ENCODE measurements at regions not wholly inside any gene's neighbourhood (a gene's known extent, or its start where the extent isn't known, plus 50 kb on each side); places are given as distances from the start of the nearest gene placed in this dataset.

- no peak for DNase-seq
Observed at GRCh38 chr4:10973686-10974085, 289.1 kb upstream of the CLNK start.

DNA sequence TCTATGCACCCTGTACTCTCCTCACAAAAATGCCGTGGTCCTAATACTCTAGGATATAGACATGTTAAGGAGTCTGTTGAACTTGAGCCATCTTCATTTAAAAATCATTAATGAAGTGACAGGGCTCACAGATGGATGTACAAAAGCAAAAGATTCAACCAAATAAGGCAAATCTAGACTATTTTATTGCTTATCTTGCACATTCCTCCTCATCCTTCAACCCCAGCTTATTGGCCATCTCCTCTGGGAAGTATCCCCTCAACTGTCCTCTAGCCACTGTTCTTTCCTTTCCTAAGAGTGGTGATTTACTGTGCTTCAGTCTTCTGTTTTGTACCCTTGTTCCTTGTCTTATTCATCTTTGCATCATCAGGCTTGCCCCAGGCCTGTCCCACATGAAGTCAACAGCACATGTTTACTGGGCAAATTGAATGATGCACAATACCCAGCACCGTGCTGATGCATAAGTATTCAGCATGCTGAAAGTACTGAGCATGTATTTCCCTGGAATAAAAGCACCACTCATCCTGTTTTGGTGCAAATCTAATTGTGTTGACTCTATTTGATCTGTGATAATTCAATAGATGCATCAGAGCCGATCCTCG is 287.3 kb upstream of the CLNK start:
- DNase-seq = no peak

DNA sequence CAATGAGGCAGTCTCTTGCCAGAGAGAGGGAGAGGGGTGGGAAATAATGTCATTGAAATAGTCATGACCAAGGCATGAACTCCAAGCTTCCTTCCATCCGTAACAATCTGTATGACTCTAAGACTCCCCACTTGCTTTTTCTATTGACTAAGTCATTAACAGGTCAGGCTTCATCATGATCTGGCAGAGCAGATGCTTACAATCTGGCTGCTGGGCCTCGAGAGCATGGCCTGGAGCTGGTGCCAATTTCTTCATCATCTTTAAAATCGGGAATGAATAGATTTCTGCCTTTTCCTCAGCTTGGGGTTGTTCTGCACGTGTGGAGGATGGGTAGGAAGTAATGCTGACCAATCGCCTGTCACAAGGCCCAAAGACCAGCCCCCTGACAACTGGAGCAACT is 280.6 kb upstream of the CLNK start:
- DNase-seq = no peak

DNA sequence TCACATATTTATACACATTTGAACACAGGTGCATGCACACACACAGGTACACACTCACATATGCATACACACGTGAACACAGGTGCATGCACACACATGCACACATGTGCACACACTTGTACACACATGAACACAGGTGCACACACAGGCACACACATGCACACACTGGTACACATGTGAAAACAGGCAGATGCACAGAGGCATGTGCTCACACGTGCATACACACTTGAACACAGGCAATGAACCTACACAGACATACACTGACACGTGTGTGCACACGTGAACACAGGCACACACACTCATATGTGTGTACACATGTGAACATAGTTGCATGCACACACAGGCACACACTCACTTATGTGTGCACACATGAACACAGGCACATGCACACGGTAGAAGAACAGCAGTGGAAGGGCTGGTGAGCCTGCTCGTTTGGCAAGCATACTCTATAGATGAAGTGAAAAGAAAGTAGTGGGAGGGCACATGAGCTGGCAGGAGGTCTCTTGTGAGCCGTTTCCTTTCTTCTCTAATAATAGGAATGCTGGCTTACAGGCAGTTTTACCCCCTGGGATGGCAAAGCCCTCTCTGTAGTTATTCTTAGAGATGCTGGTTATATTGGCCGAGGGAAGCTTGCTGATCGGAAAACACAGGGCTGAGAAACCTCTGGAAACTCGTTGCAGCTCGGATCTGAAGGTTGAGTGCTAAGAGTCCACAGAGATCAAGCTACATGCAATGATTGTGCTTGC is 279.6 kb upstream of the CLNK start:
- no peak for DNase-seq

DNA sequence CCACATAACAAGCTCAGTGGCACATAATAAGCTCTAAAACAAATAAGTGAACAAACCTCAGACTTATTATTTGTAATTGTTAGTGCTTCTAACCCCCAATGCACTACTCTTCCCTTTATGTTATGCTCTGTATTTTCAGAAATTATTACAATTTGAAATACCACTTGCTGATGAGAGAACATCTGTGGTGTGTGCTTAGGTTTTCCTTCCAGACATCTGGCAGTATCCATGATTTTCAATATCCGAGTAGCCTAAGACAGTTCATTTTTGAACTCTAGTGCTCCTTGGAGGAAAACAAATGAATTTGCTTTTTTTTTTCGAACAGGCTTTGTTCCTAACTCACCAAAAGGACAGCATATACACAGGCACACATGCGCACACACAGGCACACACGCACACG is 278.7 kb upstream of the CLNK start:
- no peak for DNase-seq

GRCh38 chr4:10962246-10962645 is 277.7 kb upstream of the CLNK start:
- DNase-seq = no peak

- no peak for DNase-seq
Observed at GRCh38 chr4:10960389-10960788, 275.8 kb upstream of the CLNK start.

GRCh38 chr4:10959586-10959985 is 275.0 kb upstream of the CLNK start:
- DNase-seq = no peak

GRCh38 chr4:10958226-10958856 is 273.8 kb upstream of the CLNK start:
- no peak for DNase-seq

GRCh38 chr4:10951306-10951705 is 266.7 kb upstream of the CLNK start:
- DNase-seq = no peak

DNA sequence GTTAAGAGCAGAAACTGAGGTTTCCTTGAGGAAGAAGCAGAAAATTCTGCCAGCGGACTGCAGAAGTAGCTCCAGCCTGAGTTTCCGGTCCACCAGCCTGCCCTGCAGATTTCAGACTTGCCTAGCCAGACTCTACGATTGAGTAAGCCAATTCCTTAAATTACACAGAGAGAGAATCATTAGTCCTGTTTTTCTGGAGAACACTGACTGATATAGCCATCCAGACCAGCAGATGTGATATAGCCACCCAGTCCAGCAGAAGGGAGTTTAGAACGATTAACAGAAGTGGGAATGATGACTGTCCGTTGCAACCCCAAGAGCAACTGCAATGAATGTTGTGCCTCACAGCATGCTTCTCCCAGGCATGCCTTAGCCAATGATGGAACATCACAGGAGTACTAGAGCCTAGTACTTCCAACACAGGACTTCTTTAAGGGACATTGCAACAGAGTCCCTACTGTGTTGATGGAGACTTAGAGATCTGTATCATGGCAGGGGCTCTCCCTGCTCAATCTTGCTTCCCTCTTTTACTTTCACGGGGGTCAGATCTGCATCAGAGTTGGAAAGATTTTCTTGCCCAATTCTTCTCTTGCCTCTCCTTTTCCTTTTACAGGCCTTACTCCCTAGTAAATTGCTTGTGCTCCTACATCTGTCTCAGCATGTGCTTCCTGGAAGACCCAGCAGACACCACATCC is 264.6 kb upstream of the CLNK start:
- DNase-seq = no peak

DNA sequence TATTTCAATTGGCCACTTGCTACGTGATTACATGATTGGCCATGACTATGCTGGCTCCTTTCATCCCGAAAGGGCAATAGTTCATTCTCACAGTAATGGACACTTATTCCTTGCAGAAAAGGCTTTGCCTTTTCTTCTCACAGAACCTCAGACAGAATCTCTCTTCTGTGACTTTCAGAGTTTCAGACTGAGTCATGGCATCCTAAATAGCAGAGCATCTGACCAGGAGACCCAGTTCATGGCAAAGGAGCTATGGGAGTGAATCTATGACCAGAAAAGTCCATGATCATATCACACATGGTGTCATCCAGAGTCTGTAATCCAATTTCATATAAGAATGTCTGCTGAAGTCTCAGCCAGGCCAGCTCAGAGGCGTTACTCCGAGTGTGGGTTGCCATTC is 263.3 kb upstream of the CLNK start:
- DNase-seq = no peak

DNA sequence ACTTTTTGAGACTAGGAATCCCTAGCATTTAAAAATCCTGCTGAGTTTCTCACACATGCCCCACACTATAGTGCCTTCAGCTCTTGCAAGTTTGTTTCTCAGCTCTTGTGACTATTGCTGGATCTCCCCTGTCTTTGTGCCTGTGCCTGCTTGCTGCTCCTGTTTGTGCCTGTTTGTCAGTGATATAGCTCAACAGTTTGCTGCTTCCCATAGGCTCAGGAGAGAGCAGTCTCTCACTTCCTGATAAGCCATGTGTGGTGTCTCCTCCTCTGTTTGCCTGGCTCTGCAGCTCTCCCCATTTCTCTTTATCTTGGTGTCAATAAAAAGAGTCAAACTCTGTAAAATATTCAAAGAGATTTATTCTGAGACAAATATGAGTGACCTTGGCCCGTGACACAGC is 259.8 kb upstream of the CLNK start:
- DNase-seq = no peak

- DNase-seq = no peak
Observed at GRCh38 chr4:10942156-10942555, 257.6 kb upstream of the CLNK start.

GRCh38 chr4:10929818-10930217 is 245.2 kb upstream of the CLNK start:
- no peak for DNase-seq

- DNase-seq = no peak
Observed at GRCh38 chr4:10925996-10926395, 241.4 kb upstream of the CLNK start.

- DNase-seq = no peak
Observed at GRCh38 chr4:10924274-10924673, 239.7 kb upstream of the CLNK start.

- DNase-seq = no peak
Observed at GRCh38 chr4:10917566-10917965, 233.0 kb upstream of the CLNK start.

- no peak for DNase-seq
Observed at GRCh38 chr4:10898072-10898471, 213.5 kb upstream of the CLNK start.

- DNase-seq = no peak
Observed at GRCh38 chr4:10897076-10897475, 212.5 kb upstream of the CLNK start.

- no peak for DNase-seq
Observed at GRCh38 chr4:10893395-10893794, 208.8 kb upstream of the CLNK start.

DNA sequence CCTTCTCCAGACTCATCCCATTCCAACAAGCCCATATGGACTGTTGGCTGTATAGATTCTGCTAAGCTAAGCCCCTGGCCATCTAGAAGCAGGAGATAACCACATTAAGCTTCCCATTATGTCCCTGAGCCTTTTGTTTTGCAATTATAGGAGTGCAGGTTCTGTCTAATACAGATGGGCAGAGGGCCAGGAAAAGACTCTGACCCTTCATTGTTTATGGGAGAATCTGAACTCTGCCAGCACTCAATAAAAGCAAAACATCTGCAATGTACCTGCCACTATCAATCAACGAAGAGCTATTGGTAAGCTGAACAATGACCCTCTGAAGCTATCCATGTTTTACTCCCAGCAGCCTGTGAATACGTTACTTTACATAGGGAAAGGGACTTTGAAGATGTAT is 207.3 kb upstream of the CLNK start:
- no peak for DNase-seq

- DNase-seq = no peak
Observed at GRCh38 chr4:10889819-10890218, 205.3 kb upstream of the CLNK start.

Data from NCI-H187 treated with DMSO at 0.1 percent for 48 hours (cell line).